Prostate gland (tissue), 2 donors: ENCODE measurements at regions not wholly inside any gene's neighbourhood (a gene's known extent, or its start where the extent isn't known, plus 50 kb on each side); places are given as distances from the start of the nearest gene placed in this dataset.

Experiments used
- DNase-seq: peaks from one replicate; pipeline ENCODE4 v3.0.0-alpha.2; 2019; ENCODE audit warnings: low spot score
- H3K27ac ChIP-seq, 2 donors: fragments of 200-600 bp; sonication (generic); 2 replicates each; pipeline ENCODE4 v1.5.1; 2017 to 2019
- H3K27me3 ChIP-seq: fragments of 200-600 bp; sonication (generic); replicated peaks from 2 replicates; pipeline ENCODE4 v1.5.1; 2019; ENCODE audit not compliant: insufficient read depth
- H3K36me3 ChIP-seq, 2 donors: fragments of 200-600 bp; sonication (generic); 1 replicate in 1 of 2; 2 replicates in 1 of 2; pipeline versions ENCODE4 v1.5.1 to v1.8.1; 2017 to 2019
- H3K4me1 ChIP-seq: fragments of 200-600 bp; sonication (generic); replicated peaks from 2 replicates; pipeline ENCODE4 v1.5.1; 2019
- H3K4me3 ChIP-seq, 2 donors: fragments of 200-600 bp; sonication (generic); 2 replicates each; pipeline ENCODE4 v1.5.1; 2017 to 2019
- H3K9me3 ChIP-seq: fragments of 200-600 bp; sonication (generic); 2 replicates; pipeline ENCODE4 v1.5.1; 2017
- CTCF ChIP-seq, 4 experiments: fragments of 200-600 bp in 2 of 4; fragments of 450-650 bp in 2 of 4; sonication (generic) in 2 of 4; IDR thresholded peaks; 1 replicate in 3 of 4; 2 replicates in 1 of 4; pipeline ENCODE4 v1.5.1; 2016 to 2019; ENCODE audit warnings: antibody characterized with exemption in 4 of 4, mild to moderate bottlenecking in 2 of 4, moderate library complexity in 2 of 4
- POLR2A ChIP-seq: fragments of 450-650 bp; IDR thresholded peaks from one replicate; pipeline ENCODE4 v1.6.1; 2016; ENCODE audit warnings: antibody characterized with exemption, mild to moderate bottlenecking
- POLR2AphosphoS5 ChIP-seq: sonication (generic); formaldehyde crosslinking; IDR thresholded peaks from one replicate; pipeline ENCODE4 v1.6.1; 2017; ENCODE audit warnings: antibody characterized with exemption
- WGBS: methylation state at CpG from one replicate; pipeline ENCODE4 v1.1.5; 2018; 5-methylcytosine and 5-hydroxymethylcytosine counted together
- intact Hi-C: fragments of 100-400 bp; cut with DNase I; formaldehyde crosslinking; loops from one replicate; pipeline ENCODE4 v1.14.2; 2022

- no peak for DNase-seq
- Histone ChIP-seq H3K27ac (no peak overlapping the region), H3K4me3 (no peak overlapping the region), H3K4me1 (peaks cover 4% of the 10 kb centered on the region), H3K27me3 (no peaks in the 10 kb centered on the region), H3K36me3 (no peaks in the 10 kb centered on the region), H3K9me3 (no peaks in the 10 kb centered on the region)
- intact Hi-C loops = no loop called here
- WGBS = 89% methylated on average over 13 of the region's 13 CpGs
- TF ChIP-seq CTCF (IDR thresholded peaks at IDR 0.05) = no peak
- TF ChIP-seq POLR2A = no peak
- TF ChIP-seq POLR2AphosphoS5 = no peak
These were observed 50.0 kb upstream of the TFRC start for GRCh38 chr3:196131921-196132320.
